Parathyroid adenoma (tissue), 2 donors: ENCODE measurements at regions not wholly inside any gene's neighbourhood (a gene's known extent, or its start where the extent isn't known, plus 50 kb on each side); places are given as distances from the start of the nearest gene placed in this dataset.

Experiments
- H2AFZ ChIP-seq: fragments of 300-600 bp; sonication (generic); one replicate; pipeline ENCODE4 v1.7.0; 2017; ENCODE audit warnings: antibody characterized with exemption, mild to moderate bottlenecking
- H3K27ac ChIP-seq: fragments of 300-600 bp; sonication (generic); one replicate; pipeline ENCODE4 v1.7.0; 2017
- H3K27me3 ChIP-seq: fragments of 300-600 bp; sonication (generic); one replicate; pipeline ENCODE4 v1.7.0; 2017; ENCODE audit warnings: low read length; ENCODE audit not compliant: control insufficient read depth, insufficient read depth
- H3K36me3 ChIP-seq: fragments of 300-600 bp; sonication (generic); one replicate; pipeline ENCODE4 v1.7.0; 2017; ENCODE audit warnings: low read length; ENCODE audit not compliant: control insufficient read depth, insufficient read depth
- H3K4me1 ChIP-seq: fragments of 300-600 bp; sonication (generic); one replicate; pipeline ENCODE4 v1.7.0; 2017; ENCODE audit warnings: control low read depth
- H3K4me2 ChIP-seq: fragments of 300-600 bp; sonication (generic); one replicate; pipeline ENCODE4 v1.7.0; 2017; ENCODE audit warnings: low read length
- H3K4me3 ChIP-seq: fragments of 300-600 bp; sonication (generic); one replicate; pipeline ENCODE4 v1.7.0; 2017; ENCODE audit warnings: low read depth, low read length
- H3K79me2 ChIP-seq: fragments of 300-600 bp; sonication (generic); one replicate; pipeline ENCODE4 v1.7.0; 2017; ENCODE audit warnings: control low read depth
- H3K9ac ChIP-seq: fragments of 300-600 bp; sonication (generic); one replicate; pipeline ENCODE4 v1.7.0; 2017; ENCODE audit warnings: mild to moderate bottlenecking
- H3K9me3 ChIP-seq: fragments of 300-600 bp; sonication (generic); one replicate; pipeline ENCODE4 v1.7.0; 2017; ENCODE audit warnings: low read length; ENCODE audit not compliant: control insufficient read depth
- TF ChIP-seq, protein P1 (sequence below): fragments of 300-600 bp; sonication (generic); IDR thresholded peaks from one replicate; pipeline ENCODE4 v1.7.0; 2017; ENCODE audit warnings: antibody characterized with exemption, mild to moderate bottlenecking
- donor health status: primary hyperparathyroidism.

DNA sequence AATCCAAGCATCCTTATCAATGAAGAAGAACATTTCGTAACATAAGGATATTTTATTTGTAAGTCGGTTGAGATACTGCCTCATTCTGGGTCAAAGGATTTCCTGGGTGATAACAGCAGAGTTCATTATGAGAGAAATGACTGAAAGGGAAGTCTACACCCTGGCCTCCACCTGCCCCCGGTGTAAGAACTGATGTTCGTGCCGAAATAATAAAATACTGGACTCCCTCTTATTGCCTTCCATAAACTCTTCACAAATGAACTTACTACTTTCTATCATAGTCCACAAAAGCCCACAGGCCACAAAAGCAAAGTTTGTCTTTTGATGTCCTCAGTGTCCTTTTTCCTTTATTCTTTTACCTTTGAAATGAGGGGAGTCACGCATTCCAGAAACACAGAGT, 174.4 kb downstream of the SERPINI1 start:
- Histone ChIP-seq H3K9me3 (no peaks in the 10 kb centered on the region), H3K4me1 (no peaks in the 10 kb centered on the region), H2AFZ (no peak overlapping the region), H3K36me3 (no peaks in the 10 kb centered on the region), H3K27me3 (no peaks in the 10 kb centered on the region), H3K4me3 (no peak overlapping the region), H3K79me2 (no peaks in the 10 kb centered on the region), H3K9ac (no peak overlapping the region), H3K4me2 (no peak overlapping the region), H3K27ac (no peak overlapping the region)
- TF ChIP-seq, protein P1, sequence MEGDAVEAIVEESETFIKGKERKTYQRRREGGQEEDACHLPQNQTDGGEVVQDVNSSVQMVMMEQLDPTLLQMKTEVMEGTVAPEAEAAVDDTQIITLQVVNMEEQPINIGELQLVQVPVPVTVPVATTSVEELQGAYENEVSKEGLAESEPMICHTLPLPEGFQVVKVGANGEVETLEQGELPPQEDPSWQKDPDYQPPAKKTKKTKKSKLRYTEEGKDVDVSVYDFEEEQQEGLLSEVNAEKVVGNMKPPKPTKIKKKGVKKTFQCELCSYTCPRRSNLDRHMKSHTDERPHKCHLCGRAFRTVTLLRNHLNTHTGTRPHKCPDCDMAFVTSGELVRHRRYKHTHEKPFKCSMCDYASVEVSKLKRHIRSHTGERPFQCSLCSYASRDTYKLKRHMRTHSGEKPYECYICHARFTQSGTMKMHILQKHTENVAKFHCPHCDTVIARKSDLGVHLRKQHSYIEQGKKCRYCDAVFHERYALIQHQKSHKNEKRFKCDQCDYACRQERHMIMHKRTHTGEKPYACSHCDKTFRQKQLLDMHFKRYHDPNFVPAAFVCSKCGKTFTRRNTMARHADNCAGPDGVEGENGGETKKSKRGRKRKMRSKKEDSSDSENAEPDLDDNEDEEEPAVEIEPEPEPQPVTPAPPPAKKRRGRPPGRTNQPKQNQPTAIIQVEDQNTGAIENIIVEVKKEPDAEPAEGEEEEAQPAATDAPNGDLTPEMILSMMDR, result no peak

DNA sequence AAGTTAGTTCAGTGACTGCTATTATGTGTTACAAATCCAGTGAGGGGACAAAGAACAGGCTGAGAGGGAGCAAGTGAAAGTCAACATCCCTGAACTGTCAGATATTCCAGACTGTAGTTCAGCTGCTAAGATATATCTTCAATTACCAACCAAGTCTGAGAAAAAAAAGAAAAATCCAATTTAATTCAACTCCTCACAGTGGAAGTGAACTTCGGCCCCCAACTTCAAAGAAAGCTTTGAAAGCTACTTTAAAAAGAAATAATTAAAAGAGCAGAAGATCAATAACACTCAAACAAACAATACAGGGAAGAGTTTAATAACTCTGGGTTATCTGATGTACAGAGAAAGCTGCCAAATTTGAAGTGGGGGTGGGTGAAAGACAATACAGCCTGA, 174.0 kb downstream of the SERPINI1 start:
- Histone ChIP-seq H3K27me3 (no peaks in the 10 kb centered on the region), H3K4me3 (no peak overlapping the region), H3K27ac (no peak overlapping the region), H3K36me3 (no peaks in the 10 kb centered on the region), H3K4me1 (no peaks in the 10 kb centered on the region), H2AFZ (no peak overlapping the region), H3K9me3 (no peaks in the 10 kb centered on the region), H3K9ac (no peak overlapping the region), H3K79me2 (no peaks in the 10 kb centered on the region), H3K4me2 (no peak overlapping the region)
- TF ChIP-seq, protein P1, result no peak

DNA sequence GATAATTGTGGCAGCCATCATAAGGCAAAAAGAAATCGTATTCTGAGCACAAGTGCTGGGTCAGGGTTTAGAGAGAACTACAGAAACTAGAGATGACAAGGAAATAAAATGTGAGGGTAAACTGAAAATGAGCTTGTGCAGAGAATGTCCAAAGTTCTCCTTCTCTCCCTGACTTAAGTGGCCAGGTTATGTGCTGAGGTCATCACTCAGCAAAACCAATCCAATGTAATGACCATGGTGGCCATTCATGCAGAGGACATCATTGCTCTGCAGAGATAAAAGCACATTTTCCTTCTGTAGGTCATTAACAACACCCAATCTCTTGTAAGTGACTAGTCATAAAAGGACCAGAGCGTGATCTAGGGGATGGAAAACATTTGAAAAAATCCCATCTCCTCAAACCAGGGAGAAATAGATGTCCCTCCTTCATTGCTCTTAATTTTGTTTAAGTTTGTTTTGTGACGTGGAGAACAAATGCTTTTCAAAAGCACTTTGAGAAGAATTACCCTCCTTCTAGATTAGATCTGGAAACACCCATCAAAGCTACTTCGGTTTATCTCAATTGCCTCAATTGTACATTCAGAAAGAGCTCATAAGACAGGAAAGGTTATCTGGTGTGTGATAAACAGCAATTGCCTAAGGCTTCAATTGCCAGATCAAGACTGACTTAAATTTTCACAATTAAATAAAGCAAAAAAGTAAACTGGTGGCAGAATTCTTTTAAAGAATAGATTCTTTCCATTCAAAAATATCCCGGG, 173.4 kb downstream of the SERPINI1 start:
- Histone ChIP-seq H3K4me1 (no peaks in the 10 kb centered on the region), H3K27ac (no peak overlapping the region), H3K36me3 (no peaks in the 10 kb centered on the region), H2AFZ (no peak overlapping the region), H3K79me2 (no peaks in the 10 kb centered on the region), H3K4me2 (no peak overlapping the region), H3K9me3 (no peaks in the 10 kb centered on the region), H3K4me3 (no peak overlapping the region), H3K27me3 (no peaks in the 10 kb centered on the region), H3K9ac (no peak overlapping the region)
- TF ChIP-seq, protein P1, result no peak

DNA sequence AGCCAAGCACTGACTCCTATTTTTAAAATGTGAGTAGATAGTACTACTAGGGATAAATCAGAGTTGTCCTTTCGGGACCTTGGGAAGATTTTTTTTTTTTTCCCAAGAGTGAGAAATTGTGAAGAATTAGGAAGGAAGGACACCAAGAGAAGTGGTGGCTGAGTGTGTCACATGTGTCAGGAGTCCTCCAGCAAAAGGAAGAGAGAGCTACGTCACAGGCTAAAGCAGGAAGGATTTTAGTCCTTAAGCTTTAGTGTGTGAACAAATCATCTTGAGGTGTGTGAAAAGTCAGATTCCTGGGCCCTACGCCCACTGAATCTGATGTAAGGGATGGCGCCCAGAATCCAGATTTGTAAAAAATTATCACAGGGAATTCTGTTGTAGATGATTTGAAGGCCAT, 172.7 kb downstream of the SERPINI1 start:
- H3K9ac ChIP-seq, result no peak overlapping the region
- no peak overlapping the region for H3K4me2 ChIP-seq
- no peaks in the 10 kb centered on the region for H3K9me3 ChIP-seq
- TF ChIP-seq, protein P1, result no peak
- no peaks in the 10 kb centered on the region for H3K36me3 ChIP-seq
- no peak overlapping the region for H2AFZ ChIP-seq
- no peaks in the 10 kb centered on the region for H3K79me2 ChIP-seq
- H3K4me3 ChIP-seq, result no peak overlapping the region
- no peaks in the 10 kb centered on the region for H3K4me1 ChIP-seq
- no peak overlapping the region for H3K27ac ChIP-seq
- no peaks in the 10 kb centered on the region for H3K27me3 ChIP-seq

DNA sequence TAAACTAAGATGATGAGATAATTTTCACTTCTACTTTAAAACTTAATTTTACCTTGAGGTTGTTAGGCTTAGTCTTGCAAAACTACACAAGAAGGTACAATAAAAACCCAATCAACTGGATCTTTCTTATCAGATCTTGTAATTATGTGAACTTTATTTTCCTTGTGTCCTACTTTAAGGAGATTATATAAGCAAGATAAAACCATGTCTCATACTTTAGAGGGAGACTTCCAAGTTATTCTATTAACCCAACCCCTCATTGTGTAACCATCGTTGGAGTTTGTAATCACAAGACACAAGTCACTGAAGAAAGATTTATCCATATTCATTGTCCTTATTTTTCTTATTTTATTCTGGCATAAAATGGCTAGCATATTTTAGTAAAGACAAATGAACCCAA, 165.6 kb downstream of the SERPINI1 start:
- Histone ChIP-seq H3K4me2 (no peak overlapping the region), H3K4me3 (no peak overlapping the region), H3K4me1 (no peaks in the 10 kb centered on the region), H3K27ac (no peak overlapping the region), H3K9ac (no peak overlapping the region), H3K36me3 (no peaks in the 10 kb centered on the region), H3K27me3 (no peaks in the 10 kb centered on the region), H3K9me3 (no peaks in the 10 kb centered on the region), H3K79me2 (no peaks in the 10 kb centered on the region), H2AFZ (no peak overlapping the region)
- TF ChIP-seq, protein P1, result no peak
